SK-N-SH (cell line): ENCODE measurements at regions not wholly inside any gene's neighbourhood (a gene's known extent, or its start where the extent isn't known, plus 50 kb on each side); places are given as distances from the start of the nearest gene placed in this dataset.
"Not testable (repeated sequence)": the region's sequence is repeated elsewhere in the genome, so short reads cannot be mapped to it uniquely, and the experiment has no call there.

ENCODE experiments used
- CTCF ChIA-PET: fragments of 300-600, 350-600 bp; formaldehyde crosslinking; extraction: SDS; loops from one replicate; lab custom pipeline; 2021; lab: Yijun Ruan, JAX
- POLR2A ChIA-PET: fragments of 350-600 bp; sonication (Branson Sonifier 250); formaldehyde crosslinking; extraction: SDS; loops from one replicate; lab custom pipeline; 2020; ENCODE audit warnings: antibody characterized with exemption, inconsistent platforms; lab: Yijun Ruan, JAX
- DNase-seq: peaks from one replicate; pipeline ENCODE4 v3.0.0; 2012
- H2AFZ ChIP-seq: fragments of 200-600 bp; sonication (generic); 2 replicates; pipeline ENCODE4 v1.8.1; 2016; ENCODE audit warnings: antibody characterized with exemption, mild to moderate bottlenecking, low read depth
- H3F3A ChIP-seq: fragments of 200-600 bp; sonication (generic); replicated peaks from 2 replicates; pipeline ENCODE3; 2016; ENCODE audit warnings: antibody characterized with exemption, mild to moderate bottlenecking; ENCODE audit not compliant: insufficient read depth
- H3K27ac ChIP-seq, 2 experiments: fragments of 200-500 bp in 1 of 2; fragments of 200-600 bp in 1 of 2; sonication (Bioruptor generic) in 1 of 2; sonication (generic), shearing (Covaris generic) in 1 of 2; 2 replicates each; pipeline versions ENCODE4 v1.5.1 to v1.6.1; 2014 to 2016; ENCODE audit warnings: low read depth in 2 of 2, inconsistent platforms in 1 of 2, low read length in 1 of 2, mild to moderate bottlenecking in 1 of 2, mixed read lengths in 1 of 2
- H3K27me3 ChIP-seq: fragments of 200-600 bp; sonication (generic), shearing (Covaris generic); 2 replicates; pipeline ENCODE4 v1.6.1; 2016; ENCODE audit warnings: mixed run types; ENCODE audit not compliant: insufficient read depth
- H3K36me3 ChIP-seq, 2 experiments: fragments of 200-500 bp in 1 of 2; fragments of 200-600 bp in 1 of 2; sonication (Bioruptor generic) in 1 of 2; sonication (generic) in 1 of 2; replicated peaks in 1 of 2; 2 replicates each; pipeline versions ENCODE3 to v1.5.1; 2014 to 2016; ENCODE audit warnings: low read length in 1 of 2, mild to moderate bottlenecking in 1 of 2; ENCODE audit not compliant: insufficient read depth in 2 of 2, control insufficient read depth in 1 of 2
- H3K4me1 ChIP-seq, 2 experiments: fragments of 200-500 bp in 1 of 2; fragments of 200-600 bp in 1 of 2; sonication (Bioruptor generic) in 1 of 2; sonication (generic), shearing (Covaris generic) in 1 of 2; 2 replicates each; pipeline versions ENCODE4 v1.5.1 to v1.6.1; 2014 to 2016; ENCODE audit warnings: low read depth in 1 of 2, low read length in 1 of 2, mixed run types in 1 of 2; ENCODE audit not compliant: insufficient read depth in 2 of 2, control insufficient read depth in 1 of 2
- H3K4me2 ChIP-seq: fragments of 200-600 bp; sonication (generic), shearing (Covaris generic); 2 replicates; pipeline ENCODE4 v1.6.1; 2017; ENCODE audit warnings: mixed run types
- H3K4me3 ChIP-seq, 2 experiments: fragments of 200-500 bp in 1 of 2; fragments of 200-600 bp in 1 of 2; sonication (Bioruptor generic) in 1 of 2; sonication (generic), shearing (Covaris generic) in 1 of 2; 2 replicates each; pipeline versions ENCODE4 v1.5.1 to v1.8.1; 2014 to 2016; ENCODE audit warnings: low read depth in 2 of 2, inconsistent platforms in 1 of 2, low read length in 1 of 2, mild to moderate bottlenecking in 1 of 2, mixed read lengths in 1 of 2, moderate library complexity in 1 of 2
- H3K79me2 ChIP-seq: fragments of 200-600 bp; sonication (generic); 2 replicates; pipeline ENCODE4 v1.8.1; 2017; ENCODE audit warnings: mild to moderate bottlenecking; ENCODE audit not compliant: insufficient read depth
- H3K9ac ChIP-seq: fragments of 200-600 bp; sonication (generic); 2 replicates; pipeline ENCODE4 v1.6.1; 2017; ENCODE audit warnings: mixed run types
- H3K9me2 ChIP-seq: fragments of 200-600 bp; sonication (generic); 2 replicates; pipeline ENCODE4 v1.6.1; 2017; ENCODE audit warnings: mixed run types
- H3K9me3 ChIP-seq: fragments of 200-600 bp; sonication (generic); 2 replicates; pipeline ENCODE4 v1.6.1; 2017; ENCODE audit warnings: mixed run types, mild to moderate bottlenecking, moderate library complexity
- H4K20me1 ChIP-seq: fragments of 200-600 bp; sonication (generic); 2 replicates; pipeline ENCODE4 v1.6.1; 2017; ENCODE audit warnings: mild to moderate bottlenecking, mixed run types; ENCODE audit not compliant: insufficient read depth
- CTCF ChIP-seq: fragments of 200-600 bp; sonication (generic); IDR thresholded peaks from 2 replicates; pipeline ENCODE4 v1.6.1; 2017; ENCODE audit warnings: antibody characterized with exemption, mild to moderate bottlenecking, moderate library complexity
- WGBS: methylation state at CpG from one replicate; pipeline ENCODE4 v1.1.6; 2017; ENCODE audit warnings: low lambda C conversion rate; 5-methylcytosine and 5-hydroxymethylcytosine counted together

DNA sequence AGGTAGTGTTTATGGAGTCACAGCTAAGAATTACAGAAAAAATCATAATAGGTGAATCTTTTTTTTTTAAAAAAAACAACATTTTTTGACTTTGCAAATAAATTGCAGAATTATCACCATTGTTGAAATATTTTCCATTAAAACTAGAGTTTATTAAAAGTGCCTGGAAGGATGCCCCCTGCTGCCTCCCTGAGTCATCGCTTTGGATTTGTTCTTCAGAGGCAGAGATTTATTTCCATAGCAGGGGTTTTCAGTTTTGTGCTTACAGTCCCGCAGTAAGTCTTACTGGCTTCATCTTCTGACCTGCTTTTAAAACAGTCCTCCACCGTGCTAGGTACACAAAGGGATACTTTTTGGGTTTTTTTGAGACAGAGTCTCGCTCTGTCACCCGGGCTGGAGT is 244.9 kb upstream of the PLGLB2 start:
- CTCF ChIA-PET, H3K9me2 ChIP-seq, H3K27ac ChIP-seq, H3K4me1 ChIP-seq, H3K36me3 ChIP-seq, H3F3A ChIP-seq, H3K9me3 ChIP-seq, H3K4me3 ChIP-seq, POLR2A ChIA-PET, H2AFZ ChIP-seq, DNase-seq, H3K4me2 ChIP-seq, H3K9ac ChIP-seq, H3K27me3 ChIP-seq: not testable (repeated sequence)
- 81% methylated on average over 2 of the region's 5 CpGs for WGBS
- peak; percentile 19 for TF ChIP-seq CTCF
- Histone ChIP-seq H3K79me2 (peaks cover 11% of the 10 kb centered on the region; the same call in 1 of the 2 replicates), H4K20me1 (peaks cover 28% of the 10 kb centered on the region)

- CTCF ChIA-PET, DNase-seq, H2AFZ ChIP-seq, H3K4me2 ChIP-seq, H3K9me3 ChIP-seq, H3K9me2 ChIP-seq, H3K4me1 ChIP-seq, H3F3A ChIP-seq, H3K27ac ChIP-seq, H3K27me3 ChIP-seq, POLR2A ChIA-PET, H3K4me3 ChIP-seq, H3K9ac ChIP-seq, H3K36me3 ChIP-seq: not testable (repeated sequence)
- Histone ChIP-seq H4K20me1 (peaks cover 29% of the 10 kb centered on the region), H3K79me2 (peaks cover 14% of the 10 kb centered on the region; the same call in 1 of the 2 replicates)
- WGBS: no CpG with 5 or more reads among the region's 3 CpGs
Observed at GRCh38 chr2:87505239-87505638, 242.6 kb upstream of the PLGLB2 start.

- Histone ChIP-seq H3K79me2 (peaks cover 12% of the 10 kb centered on the region), H4K20me1 (peaks cover 28% of the 10 kb centered on the region)
- H3F3A ChIP-seq, H3K9ac ChIP-seq, H3K4me2 ChIP-seq, CTCF ChIA-PET, POLR2A ChIA-PET, H3K4me3 ChIP-seq, H2AFZ ChIP-seq, H3K9me2 ChIP-seq, H3K9me3 ChIP-seq, H3K27me3 ChIP-seq, H3K36me3 ChIP-seq, H3K4me1 ChIP-seq, H3K27ac ChIP-seq, DNase-seq: not testable (repeated sequence)
- no CpG with 5 or more reads among the region's 3 CpGs for WGBS
Observed at GRCh38 chr2:87505909-87506308, 242.0 kb upstream of the PLGLB2 start.

GRCh38 chr2:87507378-87508348 is 240.2 kb upstream of the PLGLB2 start:
- Histone ChIP-seq H3K4me2 (peak overlapping the region; percentile 63), H3K27ac (peak overlapping the region in 1 of 2 experiments; percentile 69; a peak in 1 of 4 replicates), H3K9ac (0 out of 2 replicates have a peak overlapping the region, but pooled peaks have one; percentile 3), H4K20me1 (peaks cover 25% of the 10 kb centered on the region), H3K79me2 (peaks cover 16% of the 10 kb centered on the region)
- CTCF ChIA-PET, DNase-seq, H2AFZ ChIP-seq, H3K36me3 ChIP-seq, H3K27me3 ChIP-seq, H3K9me2 ChIP-seq, H3K4me3 ChIP-seq, H3K4me1 ChIP-seq, H3F3A ChIP-seq, POLR2A ChIA-PET, H3K9me3 ChIP-seq: not testable (repeated sequence)
- WGBS: 96% methylated on average over 5 of the region's 13 CpGs

DNA sequence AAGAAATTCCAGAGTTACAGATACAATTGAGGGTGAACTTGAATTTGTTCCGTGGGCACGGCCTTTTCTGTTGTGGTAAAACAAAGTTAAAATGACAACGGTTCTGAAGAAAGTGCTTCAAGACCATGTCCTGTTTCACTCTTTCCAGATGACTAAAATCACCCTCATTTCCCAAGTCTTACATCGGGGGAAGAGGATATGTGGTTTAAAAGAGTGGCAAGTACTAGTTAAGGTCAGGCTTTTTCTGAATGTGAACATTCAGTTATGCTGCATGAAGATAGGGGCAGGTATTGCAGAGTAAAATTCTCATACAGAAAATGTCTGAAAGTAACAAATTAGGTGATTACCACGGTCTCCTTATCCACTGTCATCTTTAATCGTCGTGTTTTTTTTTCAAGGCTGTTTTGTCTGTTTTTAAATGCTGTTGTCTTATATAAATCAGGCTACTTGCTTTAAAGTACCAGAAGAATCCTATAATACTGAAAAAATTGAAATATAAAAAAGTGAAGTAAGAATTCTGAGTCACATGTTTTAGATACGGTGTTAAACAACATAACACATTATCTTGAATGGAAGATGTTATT is 236.6 kb upstream of the PLGLB2 start:
- H3K9me2 ChIP-seq, H3K9me3 ChIP-seq, H3K4me2 ChIP-seq, POLR2A ChIA-PET, H3K9ac ChIP-seq, H2AFZ ChIP-seq, H3K27ac ChIP-seq, H3K36me3 ChIP-seq, CTCF ChIA-PET, H3K4me1 ChIP-seq, H3K4me3 ChIP-seq, DNase-seq, H3K27me3 ChIP-seq, H3F3A ChIP-seq: not testable (repeated sequence)
- H3K79me2 ChIP-seq: peaks cover 24% of the 10 kb centered on the region
- 64% methylated on average over 5 of the region's 8 CpGs for WGBS
- H4K20me1 ChIP-seq: peaks cover 30% of the 10 kb centered on the region
